MM.1S (cell line): ENCODE measurements at regions not wholly inside any gene's neighbourhood (a gene's known extent, or its start where the extent isn't known, plus 50 kb on each side); places are given as distances from the start of the nearest gene placed in this dataset.
"Not testable (repeated sequence)": the region's sequence is repeated elsewhere in the genome, so short reads cannot be mapped to it uniquely, and the experiment has no call there.

Experiments used
- CTCF ChIP-seq: fragments of 300-600 bp; sonication (generic); IDR thresholded peaks from 2 replicates; pipeline ENCODE4 v1.5.1; 2016; ENCODE audit warnings: antibody characterized with exemption, low read length, mixed read lengths
- EZH2 ChIP-seq: fragments of 300-600 bp; sonication (generic); optimal IDR thresholded peaks from 2 replicates; pipeline ENCODE3; 2017; ENCODE audit warnings: low read depth, mild to moderate bottlenecking, antibody characterized with exemption, low read length, mixed read lengths

GRCh38 chr9:67394782-67395181 is 402.4 kb upstream of the SPATA31A3 start:
- not testable (repeated sequence) for TF ChIP-seq CTCF, EZH2
